K562 (cell line): ENCODE measurements at regions not wholly inside any gene's neighbourhood (a gene's known extent, or its start where the extent isn't known, plus 50 kb on each side); places are given as distances from the start of the nearest gene placed in this dataset.

Source experiments
- ATAC-seq: fragments of 200-7000 bp; cut with Tn5 transposase; 3 replicates; pipeline ENCODE4 v1.9.1; 2020; ENCODE audit warnings: moderate library complexity
- BruUV-seq: library from RNA; stranded (reverse); fragments of 400-500 nt; replicated peaks from 2 replicates; lab custom pipeline; 2021; lab: Mats Ljungman, UMichigan
- CTCF ChIA-PET: fragments of 300-600 bp; formaldehyde crosslinking; extraction: SDS; loops from one replicate; lab custom pipeline; 2021; ENCODE audit warnings: low intra/inter-chr PET ratio; lab: Yijun Ruan, JAX
- POLR2A ChIA-PET: fragments of 300-600, 350-650 bp; sonication (Branson Sonifier 250); formaldehyde crosslinking; extraction: SDS; loops from one replicate; lab custom pipeline; 2021; ENCODE audit warnings: antibody characterized with exemption, inconsistent platforms; lab: Yijun Ruan, JAX
- DNase-seq, 4 experiments: peaks; one replicate each; pipeline versions ENCODE4 v3.0.0 to v3.0.0-alpha.2; 2011 to 2018; ENCODE audit warnings: low spot score in 3 of 4, mixed read lengths in 3 of 4; ENCODE audit errors: extremely low read depth in 1 of 4
- FAIRE-seq: peaks from 2 replicates; lab custom pipeline; 2011; peaks lifted over from hg19 to GRCh38; lab: Jason Lieb, UNC
- H2AFZ ChIP-seq: 2 replicates; pipeline ENCODE4 v1.6.0; 2011; ENCODE audit warnings: low read depth, low read length, control low read depth, inconsistent platforms
- H3K27ac ChIP-seq: fragments of 200-600 bp; 3 replicates; pipeline ENCODE4 v1.8.0; 2011; ENCODE audit warnings: low read depth, mild to moderate bottlenecking, control low read depth, inconsistent platforms, low read length, moderate library complexity, mixed read lengths; ENCODE audit errors: extremely low read depth
- H3K27me3 ChIP-seq, 2 experiments: fragments of 300-600 bp in 1 of 2; 2 replicates in 1 of 2; 3 replicates in 1 of 2; pipeline versions ENCODE4 v1.6.0 to v1.8.0; 2011; ENCODE audit warnings: inconsistent platforms in 2 of 2, low read length in 2 of 2, mild to moderate bottlenecking in 1 of 2, mixed read lengths in 1 of 2, moderate library complexity in 1 of 2; ENCODE audit not compliant: control insufficient read depth in 2 of 2, insufficient read depth in 2 of 2
- H3K36me3 ChIP-seq: fragments of 300-600 bp; 3 replicates; pipeline ENCODE4 v1.8.0; 2011; ENCODE audit warnings: mild to moderate bottlenecking, low read length, inconsistent platforms; ENCODE audit not compliant: control insufficient read depth, insufficient read depth
- H3K4me1 ChIP-seq, 2 experiments: fragments of 200-600 bp in 1 of 2; replicated peaks in 1 of 2; 2 replicates in 1 of 2; 3 replicates in 1 of 2; pipeline versions ENCODE4 v1.5.1 to v1.8.0; 2011; ENCODE audit warnings: inconsistent platforms in 2 of 2, low read length in 2 of 2, mild to moderate bottlenecking in 1 of 2, mixed read lengths in 1 of 2, moderate library complexity in 1 of 2; ENCODE audit not compliant: control insufficient read depth in 2 of 2, insufficient read depth in 2 of 2
- H3K4me2 ChIP-seq: 2 replicates; pipeline ENCODE4 v1.6.1; 2011; ENCODE audit warnings: low read length, control low read depth, inconsistent platforms, mixed read lengths; ENCODE audit not compliant: insufficient read depth
- H3K4me3 ChIP-seq: fragments of 200-600 bp; sonication (generic), shearing (Covaris generic); 2 replicates; pipeline ENCODE4 v1.5.1; 2016; ENCODE audit warnings: control low read depth, inconsistent platforms
- H3K79me2 ChIP-seq: fragments of 200-600 bp; 3 replicates; pipeline ENCODE4 v1.8.0; 2011; ENCODE audit warnings: low read length, inconsistent platforms; ENCODE audit not compliant: control insufficient read depth, insufficient read depth
- H3K9ac ChIP-seq, 2 experiments: 2 replicates each; pipeline versions ENCODE4 v1.6.0 to v1.6.1; 2011; ENCODE audit warnings: low read depth in 2 of 2, low read length in 2 of 2, control low read depth in 1 of 2, inconsistent platforms in 1 of 2, mild to moderate bottlenecking in 1 of 2, mixed read lengths in 1 of 2; ENCODE audit not compliant: insufficient read depth in 1 of 2
- H3K9me1 ChIP-seq: one replicate; pipeline ENCODE4 v1.6.0; 2011; ENCODE audit warnings: inconsistent platforms, mild to moderate bottlenecking, low read length, moderate library complexity; ENCODE audit not compliant: control insufficient read depth, insufficient read depth
- H3K9me3 ChIP-seq: replicated peaks from 2 replicates; pipeline ENCODE4 v1.5.1; 2011; ENCODE audit warnings: low read depth, low read length, inconsistent platforms; ENCODE audit not compliant: control insufficient read depth, insufficient read depth
- H4K20me1 ChIP-seq: replicated peaks from 2 replicates; pipeline ENCODE4 v1.6.1; 2011; ENCODE audit warnings: low read length, inconsistent platforms, mixed read lengths; ENCODE audit not compliant: control insufficient read depth, insufficient read depth
- CBFA2T3 ChIP-seq: fragments of 450-650 bp; IDR thresholded peaks from 2 replicates; pipeline ENCODE4 v1.6.1; 2017
- CBFB ChIP-seq: sonication (generic); formaldehyde crosslinking; IDR thresholded peaks from 2 replicates; pipeline ENCODE4 v1.4.0; 2020; ENCODE audit warnings: mild to moderate bottlenecking, missing genetic modification reagents
- EGR1 ChIP-seq: fragments of 450-650 bp; conservative IDR thresholded peaks from 2 replicates; pipeline ENCODE4 v1.6.1; 2017; ENCODE audit warnings: mild to moderate bottlenecking
- GTF2A2 ChIP-seq: IDR thresholded peaks from 2 replicates; pipeline ENCODE4 v1.6.1; 2016; ENCODE audit warnings: mild to moderate bottlenecking, missing genetic modification characterization, missing compliant biosample characterization
- GTF2E2 ChIP-seq: fragments of 200-800 bp; sonication (Bioruptor generic); IDR thresholded peaks from 2 replicates; pipeline ENCODE4 v1.6.1; 2016; ENCODE audit warnings: missing genetic modification characterization, missing compliant biosample characterization
- KAT8 ChIP-seq: fragments of 450-650 bp; IDR thresholded peaks from 2 replicates; pipeline ENCODE4 v1.6.1; 2016; ENCODE audit warnings: low read depth, mild to moderate bottlenecking
- KLF1 ChIP-seq: fragments of 450-650 bp; IDR thresholded peaks from 2 replicates; pipeline ENCODE4 v1.6.1; 2016; ENCODE audit warnings: missing genetic modification characterization, missing compliant biosample characterization
- MAFF ChIP-seq: IDR thresholded peaks from 2 replicates; pipeline ENCODE4 v1.6.1; 2012; ENCODE audit warnings: low read length, improper control_type of control experiment
- MBD2 ChIP-seq: sonication (generic); IDR thresholded peaks from 2 replicates; pipeline ENCODE4 v1.6.1; 2016; ENCODE audit warnings: low read depth, borderline replicate concordance
- MXD1 ChIP-seq: fragments of 250-450 bp; sonication (Bioruptor Pico); IDR thresholded peaks from 2 replicates; pipeline ENCODE4 v1.8.0; 2021; ENCODE audit warnings: borderline replicate concordance, mild to moderate bottlenecking, moderate library complexity; ENCODE audit not compliant: poor library complexity, severe bottlenecking
- POLR2G ChIP-seq: fragments of 200-400 bp; formaldehyde crosslinking; IDR thresholded peaks from 2 replicates; pipeline ENCODE4 v1.6.1; 2017; ENCODE audit warnings: low read depth, mild to moderate bottlenecking, antibody characterized with exemption, low read length, moderate library complexity
- RBM34 ChIP-seq: fragments of 200-400 bp; formaldehyde crosslinking; IDR thresholded peaks from 2 replicates; pipeline ENCODE4 v1.6.1; 2018; ENCODE audit warnings: low read length, borderline replicate concordance; ENCODE audit not compliant: insufficient read depth
- SETDB1 ChIP-seq: IDR thresholded peaks from one replicate; pipeline ENCODE4 v1.6.1; 2012; ENCODE audit warnings: low read length, control low read depth, inconsistent platforms
- SP2 ChIP-seq: IDR thresholded peaks from 2 replicates; pipeline ENCODE4 v1.6.1; 2011; ENCODE audit warnings: mild to moderate bottlenecking, low read depth, low read length, moderate library complexity; ENCODE audit not compliant: poor library complexity, severe bottlenecking; ENCODE audit errors: extremely low read depth
- ZNF134 ChIP-seq: fragments of 250-450 bp; sonication (Bioruptor Pico); conservative IDR thresholded peaks from 2 replicates; pipeline ENCODE4 v1.4.0; 2020
- ZNF512 ChIP-seq: IDR thresholded peaks from 2 replicates; pipeline ENCODE4 v1.6.1; 2016; ENCODE audit warnings: missing genetic modification characterization, missing compliant biosample characterization
- ZNF695 ChIP-seq: fragments of 450-650 bp; formaldehyde crosslinking; IDR thresholded peaks from 2 replicates; pipeline ENCODE4 v1.4.0; 2020; ENCODE audit warnings: mild to moderate bottlenecking, moderate library complexity
- ZNF717 ChIP-seq: fragments of 250-450 bp; sonication (Bioruptor Pico); IDR thresholded peaks from 2 replicates; pipeline ENCODE4 v1.5.0; 2021
- WGBS: fragments of 100-300 bp; shearing (Covaris generic); methylation state at CpG from one replicate; pipeline ENCODE4 v1.1.6; 2016; ENCODE audit warnings: low coverage, mixed read lengths; ENCODE audit not compliant: insufficient coverage; ENCODE audit errors: missing lambda C conversion rate; 5-methylcytosine and 5-hydroxymethylcytosine counted together
- in situ Hi-C: fragments of 300-500 bp; cut with MboI; formaldehyde crosslinking; loops from 4 replicates; pipeline ENCODE4 v1.15.0; 2018; ENCODE audit warnings: inconsistent platforms, mixed read lengths
- intact Hi-C: fragments of 100-400 bp; cut with micrococcal nuclease; formaldehyde crosslinking; loops from 2 replicates; pipeline ENCODE4 v1.14.2; 2022

- H3K27me3 ChIP-seq: no peaks in the 10 kb centered on the region
Observed at GRCh38 chr21:16311229-16311628, 581.4 kb downstream of the USP25 start.

More at GRCh38 chr21:16311229-16311628, 581.4 kb downstream of the USP25 start:
- no TSS peak for BruUV-seq
- Histone ChIP-seq H3K9ac (no peak overlapping the region), H3K79me2 (no peaks in the 10 kb centered on the region), H3K4me2 (no peak overlapping the region), H3K4me3 (no peak overlapping the region), H3K27ac (no peak overlapping the region), H3K4me1 (no peaks in the 10 kb centered on the region), H3K9me3 (no peaks in the 10 kb centered on the region), H3K9me1 (no peaks in the 10 kb centered on the region), H4K20me1 (no peaks in the 10 kb centered on the region), H2AFZ (no peak overlapping the region), H3K36me3 (no peaks in the 10 kb centered on the region)
- 0% methylated on average over 3 of the region's 3 CpGs for WGBS
- POLR2A ChIA-PET: no interaction called here
- CTCF ChIA-PET: no interaction called here
- no peak for TF ChIP-seq KAT8
- TF ChIP-seq SP2: no peak
- no peak for TF ChIP-seq ZNF134
- no peak for TF ChIP-seq KLF1 (tag)
- no peak for TF ChIP-seq MAFF
- TF ChIP-seq MXD1 (CRISPR knock-in tag): no peak
- TF ChIP-seq GTF2A2 (tag): no peak
- no peak for TF ChIP-seq CBFA2T3
- no peak for TF ChIP-seq RBM34
- TF ChIP-seq MBD2: no peak
- no peak for TF ChIP-seq EGR1
- TF ChIP-seq ZNF695 (CRISPR knock-in tag): no peak
- no peak for TF ChIP-seq ZNF717
- no peak for TF ChIP-seq CBFB (CRISPR knock-in tag)
- TF ChIP-seq ZNF512 (tag): no peak
- no peak for TF ChIP-seq GTF2E2 (tag)
- no peak for TF ChIP-seq SETDB1
- no peak for TF ChIP-seq POLR2G
- no peak for ATAC-seq
- in situ Hi-C loops: no loop called here
- FAIRE-seq: no peak
- intact Hi-C loops: no loop called here
- no peak for DNase-seq
